Kidney epithelial cell (primary cell): ENCODE measurements at regions not wholly inside any gene's neighbourhood (a gene's known extent, or its start where the extent isn't known, plus 50 kb on each side); places are given as distances from the start of the nearest gene placed in this dataset.
"Not testable (repeated sequence)": the region's sequence is repeated elsewhere in the genome, so short reads cannot be mapped to it uniquely, and the experiment has no call there.

ENCODE experiments used
- DNase-seq: peaks from one replicate; pipeline ENCODE4 v3.0.0-alpha.2; 2010; ENCODE audit warnings: low read depth
- H3K27me3 ChIP-seq: 2 replicates; pipeline ENCODE4 v1.6.0; 2011; ENCODE audit warnings: low read length; ENCODE audit not compliant: control insufficient read depth, insufficient read depth
- H3K36me3 ChIP-seq: 2 replicates; pipeline ENCODE4 v1.5.1; 2011; ENCODE audit warnings: low read length; ENCODE audit not compliant: control insufficient read depth, insufficient read depth
- H3K4me3 ChIP-seq: 2 replicates; pipeline ENCODE4 v1.5.1; 2011; ENCODE audit warnings: low read depth, mild to moderate bottlenecking, control low read depth, low read length
- CTCF ChIP-seq: IDR thresholded peaks from 2 replicates; pipeline ENCODE4 v1.5.1; 2011; ENCODE audit warnings: mild to moderate bottlenecking, moderate library complexity, low read length, control low read depth, inconsistent platforms; ENCODE audit not compliant: insufficient read depth, poor library complexity, severe bottlenecking

- no peak for TF ChIP-seq CTCF
- DNase-seq: no peak
- Histone ChIP-seq H3K4me3 (no peak overlapping the region), H3K36me3 (no peaks in the 10 kb centered on the region), H3K27me3 (no peaks in the 10 kb centered on the region)
Measured at GRCh38 chr4:71110499-71110898, 117.0 kb downstream of the DCK start.

GRCh38 chr4:71111133-71111532, 117.7 kb downstream of the DCK start:
- DNase-seq, H3K27me3 ChIP-seq, H3K36me3 ChIP-seq, H3K4me3 ChIP-seq: not testable (repeated sequence)

GRCh38 chr4:71113294-71113693, 119.8 kb downstream of the DCK start:
- H3K36me3 ChIP-seq: no peaks in the 10 kb centered on the region
- DNase-seq: no peak
- H3K4me3 ChIP-seq: no peak overlapping the region
- TF ChIP-seq CTCF: peak; percentile 30
- H3K27me3 ChIP-seq: no peaks in the 10 kb centered on the region

GRCh38 chr4:71120831-71121524, 127.5 kb downstream of the DCK start:
- Histone ChIP-seq H3K27me3 (no peaks in the 10 kb centered on the region), H3K36me3 (no peaks in the 10 kb centered on the region), H3K4me3 (no peak overlapping the region)
- no peak for TF ChIP-seq CTCF
- no peak for DNase-seq

- Histone ChIP-seq H3K27me3 (no peaks in the 10 kb centered on the region), H3K4me3 (no peak overlapping the region), H3K36me3 (no peaks in the 10 kb centered on the region)
- TF ChIP-seq CTCF: no peak
- DNase-seq: no peak
Measured at GRCh38 chr4:71123951-71124350, 130.5 kb downstream of the DCK start.

GRCh38 chr4:71125137-71125536, 131.7 kb downstream of the DCK start:
- no peak for TF ChIP-seq CTCF
- DNase-seq: no peak
- Histone ChIP-seq H3K36me3 (no peaks in the 10 kb centered on the region), H3K27me3 (no peaks in the 10 kb centered on the region), H3K4me3 (no peak overlapping the region)
